ENCODE measurements at regions not wholly inside any gene's neighbourhood (a gene's known extent, or its start where the extent isn't known, plus 50 kb on each side); places are given as distances from the start of the nearest gene placed in this dataset.

GRCh38 chr2:144801325-144801724, 281.4 kb upstream of the ZEB2 start:
- no peak for TF ChIP-seq CTCF (IDR thresholded peaks at IDR 0.05)
- TF ChIP-seq POLR2A (IDR thresholded peaks at IDR 0.05), result no peak
